D721Med (cell line): ENCODE measurements at regions not wholly inside any gene's neighbourhood (a gene's known extent, or its start where the extent isn't known, plus 50 kb on each side); places are given as distances from the start of the nearest gene placed in this dataset.

Experiments
- DNase-seq: peaks from one replicate; pipeline ENCODE4 v3.0.0; 2011; ENCODE audit warnings: low spot score; ENCODE audit not compliant: insufficient read length
- FAIRE-seq: peaks from 2 replicates; lab custom pipeline; 2011; peaks lifted over from hg19 to GRCh38; lab: Jason Lieb, UNC
- TF ChIP-seq, protein P1 (sequence below): IDR thresholded peaks from 2 replicates; pipeline ENCODE4 v1.5.1; 2012; ENCODE audit warnings: mild to moderate bottlenecking, control low read depth; ENCODE audit not compliant: insufficient read depth; ENCODE audit errors: missing control alignments

DNA sequence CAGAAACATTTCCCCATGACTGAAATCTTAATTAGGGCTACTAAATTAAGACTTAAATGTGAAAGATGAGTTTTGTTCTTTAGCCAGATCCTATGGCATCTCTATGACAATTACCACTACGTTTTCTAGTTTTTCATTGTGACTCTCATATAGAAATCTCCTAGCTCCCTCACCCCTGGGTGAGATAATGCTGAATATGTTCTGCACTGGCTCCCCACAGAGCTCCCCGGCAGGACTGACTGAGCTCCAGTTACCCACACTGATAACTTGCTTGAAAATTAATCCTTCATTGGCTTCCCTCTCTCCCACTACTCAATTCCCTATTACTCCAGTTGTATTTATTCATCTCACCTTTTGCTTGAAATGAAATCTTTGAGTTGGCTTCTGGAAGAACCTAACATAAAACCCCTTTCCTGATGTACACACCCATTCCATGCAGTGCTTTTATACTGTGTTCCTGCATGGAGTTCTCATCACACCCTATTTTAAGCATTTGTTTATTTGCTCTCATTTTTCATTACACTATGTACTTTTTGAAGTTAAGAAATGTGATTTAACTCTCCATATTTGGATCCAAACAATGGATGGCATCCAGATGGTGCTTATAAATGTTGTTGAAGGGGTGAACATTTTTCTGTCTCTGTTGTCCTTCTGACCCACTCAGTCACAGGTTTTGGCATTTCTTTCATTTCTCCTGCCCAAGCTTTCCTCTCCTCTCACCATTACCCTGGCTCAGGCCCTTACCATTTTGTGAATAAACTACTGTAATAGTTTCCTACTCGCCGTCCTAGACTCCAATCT is 623.4 kb downstream of the SPRY1 start:
- DNase-seq, result no peak
- TF ChIP-seq, protein P1, sequence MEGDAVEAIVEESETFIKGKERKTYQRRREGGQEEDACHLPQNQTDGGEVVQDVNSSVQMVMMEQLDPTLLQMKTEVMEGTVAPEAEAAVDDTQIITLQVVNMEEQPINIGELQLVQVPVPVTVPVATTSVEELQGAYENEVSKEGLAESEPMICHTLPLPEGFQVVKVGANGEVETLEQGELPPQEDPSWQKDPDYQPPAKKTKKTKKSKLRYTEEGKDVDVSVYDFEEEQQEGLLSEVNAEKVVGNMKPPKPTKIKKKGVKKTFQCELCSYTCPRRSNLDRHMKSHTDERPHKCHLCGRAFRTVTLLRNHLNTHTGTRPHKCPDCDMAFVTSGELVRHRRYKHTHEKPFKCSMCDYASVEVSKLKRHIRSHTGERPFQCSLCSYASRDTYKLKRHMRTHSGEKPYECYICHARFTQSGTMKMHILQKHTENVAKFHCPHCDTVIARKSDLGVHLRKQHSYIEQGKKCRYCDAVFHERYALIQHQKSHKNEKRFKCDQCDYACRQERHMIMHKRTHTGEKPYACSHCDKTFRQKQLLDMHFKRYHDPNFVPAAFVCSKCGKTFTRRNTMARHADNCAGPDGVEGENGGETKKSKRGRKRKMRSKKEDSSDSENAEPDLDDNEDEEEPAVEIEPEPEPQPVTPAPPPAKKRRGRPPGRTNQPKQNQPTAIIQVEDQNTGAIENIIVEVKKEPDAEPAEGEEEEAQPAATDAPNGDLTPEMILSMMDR, result no peak

DNA sequence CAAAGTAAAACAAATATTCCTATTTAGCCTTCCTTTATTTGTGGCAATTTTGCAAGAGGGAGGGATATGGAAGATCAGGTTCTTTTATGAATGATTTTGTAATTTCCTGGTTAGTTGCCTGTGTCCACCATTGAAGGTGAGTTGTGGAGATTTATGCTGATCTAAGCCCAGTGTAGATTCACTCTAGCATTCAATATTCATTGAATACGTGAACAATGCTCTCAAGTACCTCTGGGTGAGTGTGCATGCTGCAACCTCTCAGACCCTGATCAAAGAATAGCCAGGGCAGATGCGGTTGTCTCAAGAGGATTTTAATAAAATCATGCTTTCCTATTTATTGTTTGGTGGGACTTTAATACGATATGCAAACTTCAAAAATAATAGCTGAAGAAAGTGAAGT is 628.4 kb downstream of the SPRY1 start:
- FAIRE-seq (no peak), DNase-seq (no peak)
- TF ChIP-seq, protein P1, result no peak

More for the DNA sequence above, 623.4 kb downstream of the SPRY1 start:
- FAIRE-seq, result no peak

DNA sequence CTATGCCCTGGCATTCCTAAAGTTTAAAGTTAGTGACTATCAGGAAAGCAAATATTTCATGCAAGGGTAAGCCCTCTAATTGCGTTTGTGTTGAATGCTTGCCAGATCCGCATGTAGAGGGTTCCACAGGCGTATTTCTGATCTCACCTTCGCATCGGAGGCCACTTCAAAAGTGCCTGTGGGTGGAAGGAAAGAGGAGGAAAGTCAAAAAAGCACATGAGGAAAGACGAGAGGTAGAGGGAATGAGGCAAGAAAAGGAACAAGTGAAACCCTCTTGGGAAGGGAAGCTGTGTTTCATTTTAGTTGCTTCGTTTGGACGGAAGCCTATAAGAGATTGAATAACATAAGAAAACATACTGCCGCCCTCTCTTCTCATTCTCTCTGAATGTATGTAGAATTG is 628.8 kb downstream of the SPRY1 start:
- TF ChIP-seq, protein P1, result no peak
- DNase-seq, result no peak
- no peak for FAIRE-seq

DNA sequence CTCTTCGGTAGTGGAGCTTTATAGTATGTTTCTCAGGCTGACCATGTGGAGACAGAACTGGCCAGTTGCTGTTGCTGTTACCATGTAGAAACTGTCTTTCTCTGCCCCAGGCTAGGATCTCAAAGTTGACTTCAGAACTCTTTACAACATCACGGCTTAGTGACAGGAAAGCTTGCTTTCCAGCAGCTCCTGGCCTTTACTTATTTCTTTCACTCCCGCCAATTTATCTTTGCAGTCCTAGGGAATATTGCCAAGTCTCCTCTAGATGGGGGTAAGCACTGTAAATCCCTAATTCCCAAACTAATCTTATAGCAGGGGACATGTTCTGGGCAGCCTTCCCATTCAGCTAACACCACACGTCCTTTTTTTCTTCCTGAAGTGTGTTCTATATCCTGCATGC is 631.6 kb downstream of the SPRY1 start:
- TF ChIP-seq, protein P1, result no peak
- DNase-seq (no peak), FAIRE-seq (no peak)

- no peak for FAIRE-seq
- DNase-seq, result no peak
- TF ChIP-seq, protein P1, result no peak
Measured at GRCh38 chr4:124030147-124030546, 633.6 kb downstream of the SPRY1 start.

GRCh38 chr4:124032035-124032434 is 635.4 kb downstream of the SPRY1 start:
- DNase-seq (no peak), FAIRE-seq (no peak)
- TF ChIP-seq, protein P1, result no peak

DNA sequence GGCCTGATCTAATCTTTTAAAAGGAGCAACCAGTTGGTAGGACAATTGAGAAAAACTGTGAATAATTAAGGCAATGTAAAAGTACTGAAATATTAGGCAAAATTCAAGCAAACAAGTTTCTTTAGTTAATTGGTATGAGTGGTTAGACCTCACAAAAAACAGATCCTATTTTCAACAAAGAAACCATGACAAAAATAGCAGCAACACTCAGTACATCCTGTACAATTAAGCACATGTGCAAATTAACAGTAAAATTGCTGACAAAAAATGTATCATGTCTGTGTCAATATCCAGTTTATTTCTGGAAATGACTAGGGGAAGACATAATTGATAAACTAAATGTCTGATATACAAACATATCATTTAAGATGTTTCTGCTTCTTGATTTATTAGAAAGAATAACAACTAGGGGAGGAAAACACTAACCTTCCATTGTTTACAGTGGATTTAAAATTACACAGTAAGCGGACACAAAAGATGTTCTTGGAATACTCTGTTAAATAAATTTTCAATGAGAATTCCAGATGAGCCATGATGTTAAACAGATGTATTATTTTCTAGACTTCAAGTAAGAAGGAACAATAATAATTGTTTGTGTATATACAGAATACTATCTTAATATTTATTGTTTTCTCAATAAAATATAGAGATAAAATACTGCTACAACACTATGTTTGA is 638.9 kb downstream of the SPRY1 start:
- TF ChIP-seq, protein P1, result no peak
- DNase-seq, result no peak
- FAIRE-seq, result no peak
